ENCODE measurements at regions not wholly inside any gene's neighbourhood (a gene's known extent, or its start where the extent isn't known, plus 50 kb on each side); places are given as distances from the start of the nearest gene placed in this dataset.

DNA sequence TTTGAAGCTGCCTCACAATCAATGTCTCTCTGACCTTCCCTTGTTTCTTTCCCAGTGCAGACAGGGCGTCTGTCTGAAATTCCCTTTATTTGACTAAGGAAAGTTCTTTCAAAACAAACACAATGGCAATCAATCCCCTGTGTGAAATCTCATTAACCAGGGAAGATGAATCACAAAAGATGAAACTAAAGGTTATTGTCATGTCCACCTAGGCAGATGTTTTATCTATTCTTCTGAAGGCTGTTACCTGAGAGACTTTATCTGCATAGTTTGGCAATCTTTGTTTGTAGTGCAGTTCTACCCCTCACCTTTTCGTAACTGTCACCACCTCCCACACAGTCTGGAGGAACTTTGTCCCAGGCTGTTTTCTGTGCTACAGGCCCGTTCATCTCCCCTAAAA lies 217.5 kb upstream of the RIOK2 start:
- no peak for DNase-seq

DNA sequence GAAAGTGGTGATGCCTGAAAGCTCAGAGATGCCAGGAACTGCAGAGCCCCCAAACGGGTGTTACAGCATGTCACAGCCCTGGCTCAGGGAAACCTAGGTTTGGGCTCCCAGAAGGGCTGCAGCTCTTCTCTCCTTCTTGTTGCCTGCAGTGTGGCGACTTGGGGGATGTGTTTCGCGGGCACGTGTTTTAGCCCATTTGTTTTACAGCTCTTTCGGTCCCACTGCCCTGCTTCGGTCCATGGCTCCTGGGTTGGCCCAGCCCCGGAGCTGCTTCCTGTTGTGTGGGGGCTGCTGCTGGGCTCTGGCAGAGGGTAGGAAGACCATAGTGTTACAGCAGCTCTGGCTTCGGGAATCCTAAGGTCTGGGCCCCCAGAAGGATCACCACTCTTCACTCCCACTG lies 222.9 kb upstream of the RIOK2 start:
- DNase-seq, result no peak

DNA sequence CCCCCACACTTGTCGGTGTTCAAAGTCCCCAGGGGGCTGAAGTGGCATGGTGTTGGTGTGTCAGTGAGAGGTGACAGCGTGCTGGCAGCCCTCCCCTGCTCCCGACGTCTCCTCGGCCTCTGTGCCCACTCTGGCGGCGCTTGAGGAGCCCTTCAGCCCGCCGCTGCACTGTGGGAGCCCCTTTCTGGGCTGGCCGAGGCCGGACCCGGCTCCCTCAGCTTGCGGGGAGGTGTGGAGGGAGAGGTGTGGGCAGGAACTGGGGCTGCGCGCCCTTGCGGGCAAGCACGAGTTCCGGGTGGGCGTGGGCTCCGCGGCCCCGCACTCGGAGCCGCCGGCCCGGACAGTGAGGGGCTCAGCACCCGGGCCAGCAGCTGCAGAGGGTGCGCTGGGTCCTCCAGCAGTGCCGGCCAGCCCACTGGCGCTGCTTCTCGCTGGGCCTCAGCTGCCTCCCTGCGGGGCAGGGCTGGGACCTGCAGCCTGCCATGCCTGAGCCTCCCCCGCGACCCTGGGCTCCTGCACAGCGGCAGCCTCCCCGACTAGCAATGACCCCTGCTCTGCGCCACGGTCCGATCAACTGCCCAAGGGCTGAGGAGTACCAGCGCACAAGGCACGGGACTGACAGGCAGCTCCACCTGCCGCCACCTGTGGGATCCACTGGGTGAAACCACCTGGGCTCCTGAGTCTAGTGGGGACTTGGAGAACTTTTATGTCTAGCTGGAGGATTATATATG lies 224.1 kb upstream of the RIOK2 start:
- DNase-seq, result no peak

DNA sequence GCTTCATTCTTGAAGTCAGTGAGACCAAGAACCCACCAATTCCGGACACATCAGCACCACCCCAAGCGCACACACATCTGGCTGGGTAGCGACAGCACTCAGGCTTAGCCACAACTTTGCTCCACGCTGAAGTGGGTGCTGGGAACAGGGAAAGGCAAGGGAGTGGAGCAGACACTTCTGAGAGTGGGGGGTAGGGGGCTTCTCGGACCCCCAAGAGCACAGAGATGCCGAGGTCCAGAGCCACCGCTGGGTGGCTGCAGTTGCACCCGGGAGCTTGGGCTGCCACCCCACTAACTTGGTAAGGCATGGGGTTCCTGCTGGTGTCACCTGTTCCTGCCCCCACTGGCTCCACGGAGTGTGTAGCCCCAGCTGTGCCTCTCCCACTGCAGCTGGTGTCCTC lies 225.3 kb upstream of the RIOK2 start:
- DNase-seq, result no peak

DNA sequence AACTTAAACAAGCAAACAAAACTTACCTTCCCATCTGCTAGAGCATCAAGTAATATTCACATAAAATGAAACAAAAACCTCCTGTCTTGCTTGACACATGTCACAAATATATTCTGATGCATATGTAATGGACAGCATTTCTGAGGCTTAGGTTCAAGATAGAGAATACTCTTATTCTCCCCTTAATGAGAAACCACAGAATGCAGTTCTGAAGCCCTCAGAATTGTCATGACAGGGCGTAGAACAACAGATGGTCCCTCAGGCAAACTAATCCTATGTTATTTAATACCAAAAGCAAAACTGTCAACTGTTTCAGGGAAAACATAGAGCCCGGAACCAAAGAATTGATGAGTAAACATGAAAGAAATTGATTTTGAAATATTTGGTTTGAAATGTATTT lies 229.9 kb upstream of the RIOK2 start:
- DNase-seq, result no peak

DNA sequence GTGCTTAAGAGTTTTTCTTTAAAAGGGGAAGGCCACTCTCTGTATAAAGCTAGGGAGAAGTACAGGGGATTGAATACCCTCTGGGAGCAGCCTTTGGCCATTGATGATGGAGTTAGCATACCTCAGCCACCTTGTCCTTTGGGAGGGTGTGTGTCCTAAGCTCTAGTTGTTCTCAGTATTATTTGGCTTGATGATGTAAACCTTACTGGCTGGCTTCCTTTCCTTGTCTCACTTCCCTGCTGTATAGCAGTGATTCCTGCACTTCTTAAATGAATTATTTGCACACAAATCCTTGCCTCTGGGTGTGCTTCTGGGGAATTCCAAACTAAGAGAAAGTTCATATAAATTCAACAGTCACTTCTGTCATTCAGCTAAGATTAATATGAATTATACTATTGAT lies 234.9 kb upstream of the RIOK2 start:
- no peak for DNase-seq

DNA sequence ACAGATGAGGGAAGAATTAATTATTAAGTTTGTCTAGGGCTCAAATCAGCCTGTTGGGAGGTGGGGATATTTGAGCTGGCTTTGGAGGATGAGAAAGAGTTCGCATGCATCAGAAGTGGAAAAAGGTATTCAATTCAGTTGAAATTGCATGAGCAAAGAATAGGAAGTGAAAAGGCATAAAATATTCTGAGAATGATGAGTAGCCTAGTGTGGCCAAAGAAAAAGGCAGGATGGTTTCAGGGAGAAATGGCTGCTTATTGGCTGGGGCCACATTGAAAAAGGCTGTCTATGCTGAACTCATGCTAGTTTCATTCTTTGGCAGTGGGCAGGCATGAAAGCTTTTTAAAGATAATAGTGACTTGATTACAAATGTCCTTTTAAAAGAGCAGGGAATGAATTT lies 235.4 kb upstream of the RIOK2 start:
- no peak for DNase-seq

DNA sequence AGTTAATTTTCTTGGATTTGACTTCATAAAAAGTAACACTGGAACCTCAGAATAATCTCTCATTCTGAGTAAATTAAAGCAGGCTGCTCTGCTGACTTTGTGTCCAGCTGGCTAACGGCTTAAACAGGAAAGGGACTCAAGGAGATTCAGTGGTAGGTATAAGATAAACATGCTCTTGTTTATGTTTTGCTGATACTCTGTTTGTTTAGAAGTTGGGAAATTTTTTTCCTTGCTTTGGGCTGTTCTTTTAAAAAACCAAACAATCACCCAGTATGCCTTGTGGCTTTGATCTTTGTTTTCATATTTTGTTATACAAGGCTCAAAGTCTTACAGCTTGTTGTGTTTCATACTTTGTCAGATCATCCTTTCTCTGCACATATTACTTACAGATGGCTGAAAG lies 237.6 kb upstream of the RIOK2 start:
- peak; percentile 9 for DNase-seq

DNA sequence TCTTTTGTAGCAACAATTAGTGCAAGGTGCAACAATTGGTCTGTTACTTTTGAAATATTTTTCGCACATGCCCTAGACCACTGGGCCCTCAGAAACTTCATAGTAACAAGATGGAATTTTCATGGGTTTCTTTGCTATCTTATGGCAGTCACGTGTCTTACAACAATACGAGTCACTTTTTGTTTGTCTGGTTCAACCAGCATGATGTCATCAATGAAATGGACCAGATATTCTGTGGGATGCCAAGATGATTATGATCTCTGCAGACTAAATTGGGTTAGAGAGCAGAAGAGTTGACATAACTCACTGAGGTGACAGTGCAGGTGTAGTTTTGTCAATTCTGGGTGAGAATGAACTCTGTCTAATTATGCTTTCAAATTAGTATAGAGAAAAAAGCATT lies 239.6 kb upstream of the RIOK2 start:
- DNase-seq, result no peak

DNA sequence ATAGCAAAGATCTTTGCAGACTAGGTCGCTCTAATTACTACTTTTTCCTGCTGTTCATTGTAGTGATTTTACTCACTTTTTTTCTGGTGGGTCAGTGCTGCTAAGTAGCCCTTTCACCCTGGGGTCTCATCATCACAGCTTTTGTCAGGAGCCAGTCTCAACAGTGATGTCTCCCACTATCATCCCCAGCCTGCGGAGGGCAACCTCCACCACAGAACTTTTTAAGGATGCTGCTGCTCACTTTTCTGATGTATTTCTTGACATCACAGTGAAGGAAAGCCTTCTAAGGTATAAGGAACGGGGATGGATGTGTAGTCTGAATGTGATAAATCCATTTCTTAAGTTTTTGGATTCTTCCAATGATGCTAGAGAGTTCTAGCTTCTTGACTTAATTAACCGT lies 242.5 kb upstream of the RIOK2 start:
- DNase-seq, result no peak

DNA sequence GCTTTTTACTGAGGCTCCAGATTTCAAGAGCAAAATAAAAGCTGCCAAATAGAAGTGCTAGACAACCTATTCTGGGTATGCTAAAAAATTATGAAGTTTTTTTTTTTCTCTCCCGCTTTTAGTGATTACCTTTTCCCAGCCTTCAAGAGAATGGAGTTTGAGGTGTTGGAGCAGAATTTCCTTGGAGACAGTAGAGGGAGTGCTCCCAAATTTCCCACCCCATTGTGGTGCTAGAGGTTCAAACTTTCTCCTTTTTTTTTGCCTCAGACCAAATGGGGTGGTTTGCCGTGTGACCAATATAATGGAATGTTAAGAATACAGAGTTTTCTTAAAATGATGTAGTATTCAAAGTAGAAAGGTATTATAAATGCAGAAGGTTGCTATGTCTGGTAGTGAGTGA lies 244.2 kb upstream of the RIOK2 start:
- no peak for DNase-seq

DNA sequence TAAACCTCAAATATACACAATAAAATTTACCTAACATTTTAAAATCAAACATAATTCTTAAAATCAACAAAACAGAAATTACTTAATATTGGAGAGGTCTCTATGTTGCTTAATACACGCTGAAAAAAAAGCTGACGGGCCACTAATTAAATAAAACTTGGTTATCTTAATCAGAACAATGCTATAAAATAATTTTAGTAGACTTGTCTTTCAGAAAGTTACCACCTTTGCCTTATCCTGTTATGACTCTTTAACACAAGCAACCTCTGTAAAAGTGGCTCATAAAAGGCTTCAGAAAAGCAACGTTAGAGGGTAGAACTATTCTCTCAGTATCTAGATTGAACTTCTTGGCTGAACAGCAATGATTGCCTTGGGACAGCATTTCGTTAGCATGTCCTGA lies 251.0 kb upstream of the RIOK2 start:
- DNase-seq, result no peak

DNA sequence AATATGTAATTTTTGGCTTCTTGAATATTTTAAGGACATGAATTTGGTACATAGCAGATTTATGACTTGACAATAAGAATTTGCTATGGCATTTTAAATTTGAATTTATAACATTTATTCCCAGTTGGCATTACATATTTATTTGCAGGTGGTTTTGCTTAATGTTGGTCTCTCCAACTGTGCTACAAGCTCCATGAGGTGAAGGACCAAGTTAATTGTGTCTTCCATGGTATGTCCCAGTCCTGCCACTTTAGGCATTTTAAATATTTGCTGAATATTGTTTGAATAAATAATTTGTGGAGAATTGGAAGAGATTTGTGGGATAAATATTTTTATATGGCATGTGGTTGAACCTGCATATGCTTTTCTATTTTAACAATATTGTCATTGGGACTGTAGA lies 253.4 kb upstream of the RIOK2 start:
- no peak for DNase-seq

DNA sequence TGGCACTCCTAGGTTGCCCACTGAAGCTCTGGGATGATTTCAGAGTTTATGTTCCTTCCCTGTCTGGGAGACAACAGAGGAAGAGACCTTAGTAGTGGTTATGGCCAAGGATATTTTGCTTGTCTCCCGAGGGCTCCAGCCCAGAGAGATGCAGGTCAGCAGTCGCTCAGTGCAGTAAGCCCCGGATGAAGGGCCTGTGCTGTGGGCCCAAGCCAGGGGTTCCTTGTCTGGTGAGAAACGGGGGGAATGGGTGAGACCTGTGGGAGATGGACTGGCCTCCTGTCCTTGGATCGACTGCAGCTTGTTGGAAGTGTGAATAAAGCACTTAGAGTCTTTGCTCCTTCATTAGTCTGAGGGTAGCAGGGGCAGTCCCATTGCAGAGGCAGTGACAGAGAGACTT lies 260.7 kb upstream of the RIOK2 start:
- no peak for DNase-seq

DNA sequence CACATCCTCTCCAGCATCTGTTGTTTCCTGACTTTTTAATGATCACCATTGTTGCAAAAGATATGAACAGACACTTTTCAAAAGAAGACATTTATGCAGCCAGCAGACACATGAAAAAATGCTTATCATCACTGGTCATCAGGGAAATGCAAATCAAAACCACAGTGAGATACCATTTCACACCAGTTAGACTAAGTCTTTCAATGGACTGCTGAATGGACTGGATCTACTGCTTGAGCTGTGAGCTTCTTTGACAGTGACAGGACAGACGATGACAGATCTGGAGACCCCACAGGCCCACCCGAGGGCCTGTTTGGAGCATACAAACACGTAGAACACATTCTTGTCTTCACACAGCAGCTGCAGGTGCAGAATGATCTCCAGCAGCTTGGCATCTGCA lies 266.1 kb upstream of the RIOK2 start:
- DNase-seq, result no peak

DNA sequence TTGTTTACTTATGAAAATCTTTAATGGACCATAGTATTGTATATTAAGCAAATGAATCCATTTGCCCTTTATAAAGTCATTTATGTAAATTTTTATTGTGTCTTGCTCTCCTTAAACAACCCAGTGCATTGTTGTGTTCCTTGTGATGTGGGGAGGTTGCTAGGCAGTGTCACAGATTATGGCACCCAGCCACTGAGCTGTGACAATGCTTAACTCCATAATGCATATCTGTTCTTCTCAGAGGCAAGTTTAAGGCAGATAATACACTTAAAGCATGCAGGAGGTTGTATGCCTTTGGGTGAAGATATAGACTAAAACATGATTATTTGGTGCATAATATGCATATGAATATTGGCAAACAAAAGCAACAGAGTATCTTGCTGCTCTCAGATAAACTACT lies 269.6 kb upstream of the RIOK2 start:
- no peak for DNase-seq

DNA sequence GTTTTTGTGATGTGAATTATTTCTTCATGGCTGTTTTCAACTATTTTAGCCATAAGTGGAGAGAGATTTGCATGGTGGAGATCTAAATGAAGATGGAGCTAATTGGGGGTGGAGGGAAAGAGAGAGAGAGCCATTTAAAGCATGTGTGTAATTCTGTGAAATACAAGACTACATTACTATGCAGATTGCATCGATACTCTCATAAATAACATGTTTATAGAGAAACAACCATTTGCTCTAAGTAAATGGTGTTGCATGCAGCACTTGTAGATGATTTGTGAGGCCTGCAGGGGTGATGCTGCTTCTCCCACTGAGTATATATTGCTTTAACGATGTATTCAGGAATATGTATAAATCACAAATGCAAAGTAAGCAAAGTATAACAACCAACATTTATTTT lies 270.2 kb upstream of the RIOK2 start:
- DNase-seq, result no peak

DNA sequence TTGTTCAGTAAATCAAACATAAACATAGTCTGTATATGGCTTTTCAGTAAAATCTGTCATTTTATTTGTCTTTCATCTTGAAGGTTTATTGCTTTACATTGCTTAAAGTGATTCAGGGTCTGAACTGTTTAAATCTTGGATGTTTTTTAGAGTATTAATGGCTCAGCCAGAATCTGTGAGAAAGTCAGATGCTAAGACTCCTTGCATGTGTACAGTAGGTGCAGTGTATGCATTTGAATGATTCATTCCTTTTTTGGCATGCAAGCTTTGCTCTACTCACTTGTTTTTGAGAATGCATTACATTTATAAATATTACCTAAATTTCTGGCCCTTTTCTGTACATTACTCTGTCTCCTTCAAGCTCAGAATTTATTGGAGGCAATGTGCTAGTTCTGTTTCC lies 271.0 kb upstream of the RIOK2 start:
- DNase-seq, result no peak

DNA sequence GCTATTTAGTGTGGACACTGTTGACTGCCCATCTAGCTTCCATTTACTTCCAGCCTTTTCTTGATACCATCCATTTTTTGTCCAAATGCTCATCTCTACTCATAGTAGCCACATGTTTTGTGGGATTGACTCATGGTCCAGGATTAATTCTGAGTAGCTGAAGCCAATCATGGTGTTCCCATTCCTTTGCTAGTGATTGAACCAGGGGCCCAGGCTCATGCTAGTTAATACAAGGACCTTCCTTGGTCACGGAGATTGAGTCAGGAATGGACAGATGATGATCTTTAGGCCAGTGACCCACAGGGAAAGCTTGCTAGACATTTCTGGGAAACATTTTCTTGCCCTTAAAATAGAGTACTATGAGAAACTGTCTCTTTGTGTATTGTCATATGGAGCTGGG lies 272.9 kb upstream of the RIOK2 start:
- no peak for DNase-seq

DNA sequence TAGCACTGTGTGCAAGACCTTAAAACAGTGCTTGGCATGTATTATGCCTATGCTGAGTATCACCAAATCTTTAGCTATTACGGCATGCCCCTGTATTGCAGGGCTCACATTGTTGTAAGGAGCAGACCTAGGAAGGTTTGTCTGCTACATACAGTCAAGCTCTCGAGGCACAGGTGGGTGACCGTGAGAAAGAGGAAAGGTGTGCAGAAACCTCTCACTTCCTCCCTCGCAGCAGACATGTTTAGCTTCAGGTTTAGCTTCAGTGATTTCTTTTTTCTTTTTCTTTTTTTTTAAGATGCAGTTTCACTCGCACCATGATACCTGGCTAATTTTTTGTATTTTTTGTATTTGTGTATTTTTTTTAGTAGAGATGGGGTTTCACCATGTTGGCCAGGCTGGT lies 275.8 kb upstream of the RIOK2 start:
- DNase-seq, result no peak

DNA sequence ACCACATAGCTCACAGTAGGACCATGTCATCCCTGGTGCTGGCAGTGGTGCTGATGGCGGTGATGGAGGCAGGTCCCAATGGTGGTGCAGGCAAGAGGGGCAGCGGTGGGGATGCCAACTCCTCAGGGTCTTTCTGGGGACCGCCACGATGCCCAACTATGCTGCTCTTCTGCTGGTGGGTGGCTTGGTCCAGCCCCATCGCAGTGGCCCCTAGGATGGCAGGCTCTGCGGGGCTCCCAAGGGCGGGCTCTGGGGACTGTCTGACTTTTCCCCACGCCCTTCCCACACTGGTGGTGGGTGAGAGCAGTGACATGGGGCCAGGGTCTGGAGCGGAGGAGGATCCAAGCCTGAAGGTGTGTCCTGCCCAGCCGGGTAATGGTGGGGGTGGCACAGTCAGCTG lies 288.9 kb upstream of the RIOK2 start:
- no peak for DNase-seq

DNA sequence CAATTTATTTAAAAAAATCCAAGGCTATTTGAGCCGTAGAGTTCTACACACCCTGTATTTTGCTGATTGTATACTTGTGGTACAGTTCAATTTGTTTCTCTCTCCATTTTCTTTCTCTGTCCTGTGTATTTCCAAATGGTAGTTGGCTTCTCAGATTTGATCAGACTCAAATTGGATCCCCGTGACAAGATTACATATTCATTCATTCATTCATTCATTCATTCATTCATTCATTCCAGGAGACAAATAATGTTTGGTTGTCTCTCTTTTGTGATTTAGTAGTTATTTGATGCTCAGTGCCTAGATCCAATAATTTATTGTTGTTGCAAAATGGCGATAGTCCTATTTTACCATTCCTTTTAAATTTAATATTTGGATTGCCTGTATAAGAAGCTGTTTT lies 292.8 kb upstream of the RIOK2 start:
- DNase-seq, result no peak

DNA sequence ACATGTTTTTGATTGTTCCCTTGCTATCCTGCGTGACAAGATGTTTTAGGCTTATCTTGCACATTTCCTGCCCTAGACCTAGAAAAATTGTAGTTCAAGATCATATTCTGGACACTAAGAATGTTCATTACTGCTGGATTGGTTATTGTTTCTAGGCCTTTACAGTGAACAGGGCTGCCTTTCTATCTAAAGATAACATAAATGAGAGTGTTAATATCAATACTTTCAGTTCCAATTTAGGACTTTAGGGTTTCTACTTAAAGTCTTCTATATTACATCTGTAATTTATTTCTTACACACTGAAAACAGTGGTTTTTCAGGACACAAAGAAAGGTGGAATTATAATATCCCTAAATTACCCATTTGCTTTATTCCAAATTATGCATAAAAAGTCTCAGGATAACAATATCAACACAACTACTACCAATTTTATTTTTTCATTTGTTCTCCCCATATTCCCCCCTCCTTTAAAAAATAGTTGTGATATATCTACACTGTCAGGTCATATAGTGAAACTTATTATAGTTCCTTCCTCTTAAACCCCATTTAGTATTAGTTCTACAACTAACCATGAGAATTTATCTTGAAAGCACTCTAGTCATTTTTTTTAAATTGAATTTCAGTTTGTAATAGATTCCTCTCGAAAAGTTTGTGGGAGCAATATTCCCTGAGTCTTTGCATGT lies 293.9 kb upstream of the RIOK2 start:
- DNase-seq, result no peak

DNA sequence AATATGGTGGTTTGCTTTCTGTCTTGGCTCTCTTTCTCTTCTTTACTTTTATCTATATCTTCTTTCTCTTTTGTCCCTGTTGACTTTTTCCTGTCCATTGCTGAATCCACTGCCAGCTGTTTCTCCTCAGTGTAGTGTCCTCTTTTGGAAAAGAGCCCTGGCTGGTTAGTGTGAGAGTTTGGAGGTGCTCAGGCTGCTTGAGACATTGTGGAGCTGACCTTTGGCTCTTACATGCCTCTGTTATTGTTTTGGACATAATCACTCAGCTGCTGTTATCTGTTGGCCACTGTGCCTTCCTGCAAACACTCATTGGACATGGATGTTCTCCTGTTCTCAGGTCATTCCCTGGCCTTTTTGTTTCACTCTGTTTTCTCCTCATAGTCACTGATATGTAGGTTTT lies 295.4 kb upstream of the RIOK2 start:
- peak; percentile 8 for DNase-seq
